HepG2 (cell line): ENCODE measurements at regions not wholly inside any gene's neighbourhood (a gene's known extent, or its start where the extent isn't known, plus 50 kb on each side); places are given as distances from the start of the nearest gene placed in this dataset.

Source experiments
- ARID5B ChIP-seq: IDR thresholded peaks from 2 replicates; pipeline ENCODE4 v1.4.0; 2020; ENCODE audit warnings: mild to moderate bottlenecking, missing genetic modification reagents
- DNMT3B ChIP-seq: conservative IDR thresholded peaks from 2 replicates; pipeline ENCODE4 v1.6.1; 2016; ENCODE audit warnings: missing biosample characterization, control low read depth
- JUNB ChIP-seq: sonication (generic); formaldehyde crosslinking; IDR thresholded peaks from 2 replicates; pipeline ENCODE4 v1.8.0; 2022; ENCODE audit warnings: missing genetic modification reagents, mild to moderate bottlenecking, borderline replicate concordance
- NFKB2 ChIP-seq: sonication (generic); formaldehyde crosslinking; IDR thresholded peaks from 2 replicates; pipeline ENCODE4 v1.4.0; 2020; ENCODE audit warnings: missing genetic modification reagents, borderline replicate concordance
- PREB ChIP-seq: sonication (generic); formaldehyde crosslinking; IDR thresholded peaks from 2 replicates; pipeline ENCODE4 v1.4.0; 2020; ENCODE audit warnings: missing genetic modification reagents
- SNAPC2 ChIP-seq: sonication (generic); formaldehyde crosslinking; IDR thresholded peaks from 2 replicates; pipeline ENCODE4 v1.8.1; 2022; ENCODE audit warnings: mild to moderate bottlenecking, missing genetic modification reagents
- ZNF468 ChIP-seq: sonication (generic); formaldehyde crosslinking; IDR thresholded peaks from 2 replicates; pipeline ENCODE4 v1.8.0; 2022; ENCODE audit warnings: mild to moderate bottlenecking, moderate library complexity, missing genetic modification reagents
- ZNF569 ChIP-seq: sonication (generic); formaldehyde crosslinking; IDR thresholded peaks from 2 replicates; pipeline ENCODE4 v1.5.0; 2020; ENCODE audit warnings: mild to moderate bottlenecking, missing genetic modification reagents, moderate library complexity, borderline replicate concordance
- ZNF720 ChIP-seq: sonication (generic); formaldehyde crosslinking; IDR thresholded peaks from 2 replicates; pipeline ENCODE4 v1.4.0; 2020; ENCODE audit warnings: missing genetic modification reagents
- TF ChIP-seq, protein P1 (sequence below): sonication (generic); formaldehyde crosslinking; IDR thresholded peaks from 2 replicates; pipeline ENCODE4 v1.5.1; 2020; ENCODE audit warnings: missing genetic modification reagents, mild to moderate bottlenecking, borderline replicate concordance
- TF ChIP-seq, protein P2 (sequence below): IDR thresholded peaks from 2 replicates; pipeline ENCODE4 v1.6.1; 2016
- TF ChIP-seq, protein P3 (sequence below): sonication (generic); formaldehyde crosslinking; IDR thresholded peaks from 2 replicates; pipeline ENCODE4 v1.4.0; 2020; ENCODE audit warnings: missing genetic modification reagents, mild to moderate bottlenecking, borderline replicate concordance
- TF ChIP-seq, protein P4 (sequence below): sonication (generic); formaldehyde crosslinking; IDR thresholded peaks from 2 replicates; pipeline ENCODE4 v1.5.1; 2020; ENCODE audit warnings: mild to moderate bottlenecking, missing genetic modification reagents, moderate library complexity
- TF ChIP-seq, protein P5 (sequence below): IDR thresholded peaks from 2 replicates; pipeline ENCODE4 v1.6.1; 2016

DNA sequence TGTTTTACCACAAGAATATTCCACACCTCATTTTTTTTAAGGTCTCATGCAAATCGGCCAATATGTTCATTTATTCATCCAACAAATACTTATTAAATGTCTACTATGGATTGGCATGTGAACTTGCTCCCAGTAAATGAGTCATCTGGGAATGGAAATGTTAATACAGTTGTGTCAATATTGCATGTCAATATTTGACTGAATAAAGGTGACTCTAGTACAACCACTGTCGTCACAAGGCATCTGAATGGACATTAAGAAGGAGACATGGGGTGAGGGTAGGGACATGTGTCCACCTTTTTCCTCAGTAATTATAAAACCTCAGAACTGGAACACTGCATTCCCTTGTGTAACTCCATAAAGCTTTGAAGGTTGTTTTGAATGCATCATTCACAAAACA, 365.4 kb downstream of the ADCYAP1 start (continued):
- TF ChIP-seq, protein P1, sequence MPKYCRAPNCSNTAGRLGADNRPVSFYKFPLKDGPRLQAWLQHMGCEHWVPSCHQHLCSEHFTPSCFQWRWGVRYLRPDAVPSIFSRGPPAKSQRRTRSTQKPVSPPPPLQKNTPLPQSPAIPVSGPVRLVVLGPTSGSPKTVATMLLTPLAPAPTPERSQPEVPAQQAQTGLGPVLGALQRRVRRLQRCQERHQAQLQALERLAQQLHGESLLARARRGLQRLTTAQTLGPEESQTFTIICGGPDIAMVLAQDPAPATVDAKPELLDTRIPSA (CRISPR knock-in tag), result no peak
- TF ChIP-seq DNMT3B (CRISPR knock-in tag) (no peak), PREB (CRISPR knock-in tag) (no peak), ZNF569 (no peak), ZNF720 (CRISPR knock-in tag) (no peak), SNAPC2 (CRISPR knock-in tag) (no peak), ARID5B (CRISPR knock-in tag) (peak; percentile 71), JUNB (CRISPR knock-in tag) (no peak), NFKB2 (CRISPR knock-in tag) (no peak), ZNF468 (CRISPR knock-in tag) (no peak)
- TF ChIP-seq, protein P2, sequence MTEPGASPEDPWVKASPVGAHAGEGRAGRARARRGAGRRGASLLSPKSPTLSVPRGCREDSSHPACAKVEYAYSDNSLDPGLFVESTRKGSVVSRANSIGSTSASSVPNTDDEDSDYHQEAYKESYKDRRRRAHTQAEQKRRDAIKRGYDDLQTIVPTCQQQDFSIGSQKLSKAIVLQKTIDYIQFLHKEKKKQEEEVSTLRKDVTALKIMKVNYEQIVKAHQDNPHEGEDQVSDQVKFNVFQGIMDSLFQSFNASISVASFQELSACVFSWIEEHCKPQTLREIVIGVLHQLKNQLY (CRISPR knock-in tag), result 0 out of 2 replicates have a peak, but pooled peaks have one; percentile 18
- TF ChIP-seq, protein P3, sequence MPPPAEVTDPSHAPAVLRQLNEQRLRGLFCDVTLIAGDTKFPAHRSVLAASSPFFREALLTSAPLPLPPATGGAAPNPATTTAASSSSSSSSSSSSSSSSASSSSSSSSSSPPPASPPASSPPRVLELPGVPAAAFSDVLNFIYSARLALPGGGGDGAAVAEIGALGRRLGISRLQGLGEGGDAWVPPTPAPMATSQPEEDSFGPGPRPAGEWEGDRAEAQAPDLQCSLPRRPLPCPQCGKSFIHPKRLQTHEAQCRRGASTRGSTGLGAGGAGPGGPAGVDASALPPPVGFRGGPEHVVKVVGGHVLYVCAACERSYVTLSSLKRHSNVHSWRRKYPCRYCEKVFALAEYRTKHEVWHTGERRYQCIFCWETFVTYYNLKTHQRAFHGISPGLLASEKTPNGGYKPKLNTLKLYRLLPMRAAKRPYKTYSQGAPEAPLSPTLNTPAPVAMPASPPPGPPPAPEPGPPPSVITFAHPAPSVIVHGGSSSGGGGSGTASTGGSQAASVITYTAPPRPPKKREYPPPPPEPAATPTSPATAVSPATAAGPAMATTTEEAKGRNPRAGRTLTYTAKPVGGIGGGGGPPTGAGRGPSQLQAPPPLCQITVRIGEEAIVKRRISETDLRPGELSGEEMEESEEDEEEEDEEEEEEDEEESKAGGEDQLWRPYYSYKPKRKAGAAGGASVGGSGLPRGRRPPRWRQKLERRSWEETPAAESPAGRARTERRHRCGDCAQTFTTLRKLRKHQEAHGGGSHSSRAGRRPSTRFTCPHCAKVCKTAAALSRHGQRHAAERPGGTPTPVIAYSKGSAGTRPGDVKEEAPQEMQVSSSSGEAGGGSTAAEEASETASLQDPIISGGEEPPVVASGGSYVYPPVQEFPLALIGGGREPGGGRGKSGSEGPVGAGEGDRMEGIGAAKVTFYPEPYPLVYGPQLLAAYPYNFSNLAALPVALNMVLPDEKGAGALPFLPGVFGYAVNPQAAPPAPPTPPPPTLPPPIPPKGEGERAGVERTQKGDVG (CRISPR knock-in tag), result no peak
- TF ChIP-seq, protein P4, sequence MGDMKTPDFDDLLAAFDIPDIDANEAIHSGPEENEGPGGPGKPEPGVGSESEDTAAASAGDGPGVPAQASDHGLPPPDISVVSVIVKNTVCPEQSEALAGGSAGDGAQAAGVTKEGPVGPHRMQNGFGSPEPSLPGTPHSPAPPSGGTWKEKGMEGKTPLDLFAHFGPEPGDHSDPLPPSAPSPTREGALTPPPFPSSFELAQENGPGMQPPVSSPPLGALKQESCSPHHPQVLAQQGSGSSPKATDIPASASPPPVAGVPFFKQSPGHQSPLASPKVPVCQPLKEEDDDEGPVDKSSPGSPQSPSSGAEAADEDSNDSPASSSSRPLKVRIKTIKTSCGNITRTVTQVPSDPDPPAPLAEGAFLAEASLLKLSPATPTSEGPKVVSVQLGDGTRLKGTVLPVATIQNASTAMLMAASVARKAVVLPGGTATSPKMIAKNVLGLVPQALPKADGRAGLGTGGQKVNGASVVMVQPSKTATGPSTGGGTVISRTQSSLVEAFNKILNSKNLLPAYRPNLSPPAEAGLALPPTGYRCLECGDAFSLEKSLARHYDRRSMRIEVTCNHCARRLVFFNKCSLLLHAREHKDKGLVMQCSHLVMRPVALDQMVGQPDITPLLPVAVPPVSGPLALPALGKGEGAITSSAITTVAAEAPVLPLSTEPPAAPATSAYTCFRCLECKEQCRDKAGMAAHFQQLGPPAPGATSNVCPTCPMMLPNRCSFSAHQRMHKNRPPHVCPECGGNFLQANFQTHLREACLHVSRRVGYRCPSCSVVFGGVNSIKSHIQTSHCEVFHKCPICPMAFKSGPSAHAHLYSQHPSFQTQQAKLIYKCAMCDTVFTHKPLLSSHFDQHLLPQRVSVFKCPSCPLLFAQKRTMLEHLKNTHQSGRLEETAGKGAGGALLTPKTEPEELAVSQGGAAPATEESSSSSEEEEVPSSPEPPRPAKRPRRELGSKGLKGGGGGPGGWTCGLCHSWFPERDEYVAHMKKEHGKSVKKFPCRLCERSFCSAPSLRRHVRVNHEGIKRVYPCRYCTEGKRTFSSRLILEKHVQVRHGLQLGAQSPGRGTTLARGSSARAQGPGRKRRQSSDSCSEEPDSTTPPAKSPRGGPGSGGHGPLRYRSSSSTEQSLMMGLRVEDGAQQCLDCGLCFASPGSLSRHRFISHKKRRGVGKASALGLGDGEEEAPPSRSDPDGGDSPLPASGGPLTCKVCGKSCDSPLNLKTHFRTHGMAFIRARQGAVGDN (CRISPR knock-in tag), result no peak
- TF ChIP-seq, protein P5, sequence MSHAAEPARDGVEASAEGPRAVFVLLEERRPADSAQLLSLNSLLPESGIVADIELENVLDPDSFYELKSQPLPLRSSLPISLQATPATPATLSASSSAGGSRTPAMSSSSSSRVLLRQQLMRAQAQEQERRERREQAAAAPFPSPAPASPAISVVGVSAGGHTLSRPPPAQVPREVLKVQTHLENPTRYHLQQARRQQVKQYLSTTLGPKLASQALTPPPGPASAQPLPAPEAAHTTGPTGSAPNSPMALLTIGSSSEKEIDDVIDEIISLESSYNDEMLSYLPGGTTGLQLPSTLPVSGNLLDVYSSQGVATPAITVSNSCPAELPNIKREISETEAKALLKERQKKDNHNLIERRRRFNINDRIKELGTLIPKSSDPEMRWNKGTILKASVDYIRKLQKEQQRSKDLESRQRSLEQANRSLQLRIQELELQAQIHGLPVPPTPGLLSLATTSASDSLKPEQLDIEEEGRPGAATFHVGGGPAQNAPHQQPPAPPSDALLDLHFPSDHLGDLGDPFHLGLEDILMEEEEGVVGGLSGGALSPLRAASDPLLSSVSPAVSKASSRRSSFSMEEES (CRISPR knock-in tag), result 0 out of 2 replicates have a peak, but pooled peaks have one; percentile 24
